HAP-1 (cell line): ENCODE measurements at regions not wholly inside any gene's neighbourhood (a gene's known extent, or its start where the extent isn't known, plus 50 kb on each side); places are given as distances from the start of the nearest gene placed in this dataset.
"Not testable (repeated sequence)": the region's sequence is repeated elsewhere in the genome, so short reads cannot be mapped to it uniquely, and the experiment has no call there.

Experiments used
- DNase-seq, 2 experiments: peaks; one replicate each; pipeline ENCODE4 v3.0.0-alpha.2; 2016 to 2020; ENCODE audit warnings: low spot score in 2 of 2
- H3K27me3 ChIP-seq: fragments of 250-450 bp; sonication (Bioruptor Pico); 2 replicates; pipeline ENCODE4 v1.5.1; 2020; ENCODE audit warnings: low read depth, mild to moderate bottlenecking, moderate library complexity
- H3K36me3 ChIP-seq: fragments of 250-450 bp; sonication (Bioruptor Pico); replicated peaks from 2 replicates; pipeline ENCODE4 v1.5.1; 2020; ENCODE audit warnings: mild to moderate bottlenecking
- H3K4me1 ChIP-seq: fragments of 250-450 bp; sonication (Bioruptor Pico); 2 replicates; pipeline ENCODE4 v1.5.1; 2020; ENCODE audit warnings: mild to moderate bottlenecking
- H3K4me3 ChIP-seq: fragments of 250-450 bp; sonication (Bioruptor Pico); 2 replicates; pipeline ENCODE4 v1.5.1; 2020; ENCODE audit warnings: mild to moderate bottlenecking, moderate library complexity
- H3K9me3 ChIP-seq: fragments of 250-450 bp; sonication (Bioruptor Pico); 2 replicates; pipeline ENCODE4 v1.5.1; 2020; ENCODE audit warnings: mild to moderate bottlenecking, moderate library complexity
- in situ Hi-C: fragments of 300-500 bp; cut with MboI; formaldehyde crosslinking; loops from 3 replicates; pipeline ENCODE4 v1.14.3; 2020; ENCODE audit warnings: low sequenced_read_pairs, inconsistent platforms, mixed read lengths

DNA sequence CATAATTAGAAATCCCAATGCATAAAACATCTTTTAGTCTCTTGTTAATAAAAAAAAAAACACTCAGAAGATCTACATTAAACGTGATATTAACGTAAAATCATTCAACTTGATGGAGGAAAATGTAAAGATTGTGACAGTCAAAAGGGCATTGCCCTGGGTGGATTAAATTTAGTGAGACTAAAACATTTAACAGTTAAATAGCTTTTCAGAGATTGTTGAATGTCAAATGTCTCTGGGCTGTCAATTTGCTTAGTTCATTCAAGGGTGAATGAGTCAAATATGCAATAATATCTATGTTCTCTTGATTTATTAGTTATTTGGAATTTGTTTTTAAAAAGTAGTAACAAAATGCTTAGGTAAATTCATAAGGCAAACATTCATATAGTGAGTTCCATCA lies 836.6 kb upstream of the PCDH10 start:
- in situ Hi-C loops = no loop called here
- no peaks in the 10 kb centered on the region for H3K27me3 ChIP-seq

DNA sequence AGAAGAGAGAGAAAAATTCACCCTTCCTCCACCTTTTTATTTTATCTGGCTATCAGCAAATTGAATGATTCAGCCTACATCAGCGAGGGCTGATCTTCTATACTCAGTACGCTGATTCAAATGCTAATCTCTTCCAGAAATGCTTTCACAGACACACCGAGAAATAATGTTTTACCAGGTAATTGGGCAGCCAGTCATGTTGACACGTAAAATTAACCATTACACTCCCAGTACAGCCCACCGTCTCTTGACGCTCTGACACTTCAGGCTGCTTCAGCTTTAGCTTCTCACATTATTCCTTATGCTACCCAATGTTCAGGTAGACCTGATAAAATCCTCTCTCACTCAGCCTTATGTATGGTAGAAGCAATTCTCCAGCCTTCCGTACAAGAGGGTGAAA lies 835.2 kb upstream of the PCDH10 start:
- no peaks in the 10 kb centered on the region for H3K9me3 ChIP-seq
- no peak overlapping the region for H3K4me3 ChIP-seq
- in situ Hi-C loops = no loop called here
- H3K4me1 ChIP-seq = peaks cover 6% of the 10 kb centered on the region; the same call in 1 of the 2 replicates
- DNase-seq = peak in 1 of 2 experiments; percentile 6
- H3K27me3 ChIP-seq = no peaks in the 10 kb centered on the region
- H3K36me3 ChIP-seq = no peaks in the 10 kb centered on the region

More for the DNA sequence above, 836.6 kb upstream of the PCDH10 start:
- H3K36me3 ChIP-seq = no peaks in the 10 kb centered on the region
- no peak overlapping the region for H3K4me3 ChIP-seq
- peaks cover 6% of the 10 kb centered on the region; the same call in 1 of the 2 replicates for H3K4me1 ChIP-seq
- no peak for DNase-seq
- no peaks in the 10 kb centered on the region for H3K9me3 ChIP-seq

DNA sequence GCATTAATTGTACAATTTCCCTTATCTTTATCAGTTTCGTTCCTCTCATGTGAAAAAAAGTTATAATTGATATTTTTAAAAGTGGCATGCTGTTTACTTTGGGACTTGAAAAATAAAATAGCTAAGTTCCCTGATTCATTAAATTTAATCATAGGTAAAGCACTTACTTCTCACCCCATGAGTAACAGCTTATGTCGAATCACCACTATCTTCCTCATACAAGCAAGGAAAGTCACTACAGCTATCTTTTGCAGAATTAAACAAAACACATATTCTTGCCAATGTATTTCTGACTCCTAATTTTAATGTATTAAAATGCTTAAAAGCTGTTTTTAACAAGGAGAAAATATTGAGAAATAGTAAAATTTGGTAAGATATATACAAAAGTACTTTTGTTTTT lies 832.4 kb upstream of the PCDH10 start:
- DNase-seq = no peak
- peaks cover 6% of the 10 kb centered on the region; the same call in 1 of the 2 replicates for H3K4me1 ChIP-seq
- in situ Hi-C loops = no loop called here
- no peaks in the 10 kb centered on the region for H3K9me3 ChIP-seq
- H3K27me3 ChIP-seq = no peaks in the 10 kb centered on the region
- no peaks in the 10 kb centered on the region for H3K36me3 ChIP-seq
- H3K4me3 ChIP-seq = no peak overlapping the region

DNA sequence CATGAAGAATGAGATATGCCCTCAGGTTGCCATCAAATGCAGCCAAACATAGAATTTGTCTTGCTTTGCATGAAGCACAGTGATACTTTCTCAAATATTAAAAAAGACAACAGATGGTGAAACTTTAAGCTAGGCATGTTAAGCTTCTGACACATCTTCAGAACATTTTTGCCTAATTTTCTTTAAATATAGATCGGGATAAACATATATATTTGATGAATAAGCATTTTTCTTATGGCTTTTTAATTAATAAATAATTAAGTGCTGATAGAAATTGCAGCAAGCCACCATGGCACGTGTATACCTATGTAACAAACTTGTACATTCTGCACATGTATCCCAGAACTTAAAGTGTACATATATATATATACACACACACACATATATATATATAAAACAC lies 831.2 kb upstream of the PCDH10 start:
- Histone ChIP-seq H3K27me3 (no peaks in the 10 kb centered on the region), H3K36me3 (no peaks in the 10 kb centered on the region), H3K4me3 (no peak overlapping the region), H3K9me3 (no peaks in the 10 kb centered on the region), H3K4me1 (peaks cover 6% of the 10 kb centered on the region; the same call in 1 of the 2 replicates)
- no peak for DNase-seq
- in situ Hi-C loops = no loop called here

DNA sequence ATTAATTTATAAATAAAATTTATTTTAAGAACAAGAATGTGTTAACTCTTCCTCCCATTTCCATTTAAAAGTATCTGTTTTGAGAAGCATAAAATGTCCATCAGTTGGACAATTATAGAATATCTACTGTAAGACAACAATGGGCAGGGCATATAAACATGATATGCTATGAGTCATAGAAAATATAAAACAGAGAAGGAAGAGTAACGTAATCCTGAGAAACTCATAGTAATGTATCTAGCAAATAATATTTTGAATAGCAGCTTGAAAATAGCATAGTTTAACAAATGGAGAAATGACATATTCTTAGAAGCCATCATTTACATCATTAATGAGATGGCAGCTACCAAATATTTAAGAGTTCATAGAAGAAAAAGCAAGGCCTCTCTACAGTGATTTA lies 820.3 kb upstream of the PCDH10 start:
- Histone ChIP-seq H3K4me3 (no peak overlapping the region), H3K36me3 (no peaks in the 10 kb centered on the region), H3K4me1 (peaks cover 6% of the 10 kb centered on the region), H3K9me3 (no peaks in the 10 kb centered on the region), H3K27me3 (no peaks in the 10 kb centered on the region)
- in situ Hi-C loops = no loop called here
- DNase-seq = no peak

DNA sequence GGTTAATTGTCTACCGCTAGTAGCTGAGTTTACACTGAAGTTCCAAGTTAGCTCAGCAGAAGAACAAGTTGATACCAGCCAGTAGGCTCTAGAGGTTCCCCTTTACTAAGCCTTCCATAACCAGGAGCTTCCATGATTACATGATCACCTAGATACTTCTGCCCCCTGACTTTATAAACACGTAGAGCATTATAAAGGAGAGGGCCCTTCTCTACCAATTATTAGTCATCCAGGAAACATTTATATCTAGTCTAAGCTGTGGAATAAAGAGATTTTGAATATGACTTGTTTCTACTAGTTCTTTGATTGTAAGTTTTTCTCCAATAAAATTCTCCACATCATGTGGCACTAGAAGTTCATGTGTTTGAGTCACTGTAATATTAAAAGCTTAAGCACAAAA lies 818.1 kb upstream of the PCDH10 start:
- Histone ChIP-seq H3K9me3 (no peaks in the 10 kb centered on the region), H3K36me3 (no peaks in the 10 kb centered on the region), H3K4me1 (peaks cover 6% of the 10 kb centered on the region), H3K27me3 (no peaks in the 10 kb centered on the region), H3K4me3 (no peak overlapping the region)
- DNase-seq = no peak
- in situ Hi-C loops = no loop called here

DNA sequence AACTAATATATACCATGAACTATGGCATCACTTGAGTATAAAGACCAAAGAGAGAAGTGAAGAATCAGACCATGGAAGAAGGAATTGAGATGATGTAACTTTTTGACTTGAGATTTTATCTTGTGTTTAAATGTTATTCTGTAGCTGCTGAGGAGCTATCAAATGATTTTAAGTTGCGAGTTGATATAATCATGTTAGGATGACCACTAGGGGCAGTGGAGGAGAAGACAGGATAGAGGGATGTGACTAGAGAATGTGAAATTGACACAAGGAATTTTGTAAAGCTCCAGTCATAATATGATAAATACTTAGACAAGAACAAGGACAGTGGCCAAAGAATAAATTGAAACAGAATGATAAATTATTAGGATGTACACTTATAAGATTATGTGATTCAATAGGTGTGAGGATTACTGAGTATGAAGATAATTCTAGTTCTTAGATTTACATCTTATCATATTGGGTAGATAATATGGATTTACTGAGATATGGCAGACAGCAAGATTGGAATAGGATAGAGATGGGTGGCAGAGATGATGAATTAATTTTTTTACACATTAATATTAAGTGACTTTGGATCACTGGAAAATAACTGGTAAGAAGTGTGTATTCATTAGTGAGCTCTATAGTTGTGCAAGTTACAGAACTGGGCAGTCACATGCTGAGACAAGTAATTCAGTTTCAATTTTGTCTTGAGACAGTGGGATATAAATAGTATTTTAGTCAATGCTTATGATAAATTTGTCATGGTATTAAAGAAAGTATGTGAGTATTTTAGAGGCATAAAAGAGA lies 816.0 kb upstream of the PCDH10 start:
- in situ Hi-C loops = no loop called here
- H3K4me1 ChIP-seq = peaks cover 6% of the 10 kb centered on the region
- H3K4me3 ChIP-seq = no peak overlapping the region
- peak in 1 of 2 experiments; percentile 23 for DNase-seq
- no peaks in the 10 kb centered on the region for H3K27me3 ChIP-seq
- no peaks in the 10 kb centered on the region for H3K36me3 ChIP-seq
- H3K9me3 ChIP-seq = no peaks in the 10 kb centered on the region

DNA sequence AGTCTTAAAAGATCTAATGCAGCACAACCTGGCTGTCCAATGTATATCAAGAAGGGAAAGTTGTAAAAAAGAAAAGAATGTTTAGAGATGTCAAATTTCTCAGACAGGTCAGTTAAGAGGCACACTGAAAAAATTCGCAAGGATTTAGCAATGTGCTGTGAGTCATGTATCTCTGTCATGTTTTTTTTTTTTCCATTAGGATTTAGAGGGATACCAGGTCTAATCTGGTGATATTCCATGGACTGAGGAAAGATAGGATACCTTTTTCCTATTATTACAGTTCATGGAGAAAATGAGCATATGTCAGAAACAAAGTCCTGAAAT lies 815.4 kb upstream of the PCDH10 start:
- DNase-seq = no peak
- in situ Hi-C loops = no loop called here
- Histone ChIP-seq H3K4me1 (peaks cover 6% of the 10 kb centered on the region), H3K27me3 (no peaks in the 10 kb centered on the region), H3K4me3 (no peak overlapping the region), H3K36me3 (no peaks in the 10 kb centered on the region), H3K9me3 (no peaks in the 10 kb centered on the region)

DNA sequence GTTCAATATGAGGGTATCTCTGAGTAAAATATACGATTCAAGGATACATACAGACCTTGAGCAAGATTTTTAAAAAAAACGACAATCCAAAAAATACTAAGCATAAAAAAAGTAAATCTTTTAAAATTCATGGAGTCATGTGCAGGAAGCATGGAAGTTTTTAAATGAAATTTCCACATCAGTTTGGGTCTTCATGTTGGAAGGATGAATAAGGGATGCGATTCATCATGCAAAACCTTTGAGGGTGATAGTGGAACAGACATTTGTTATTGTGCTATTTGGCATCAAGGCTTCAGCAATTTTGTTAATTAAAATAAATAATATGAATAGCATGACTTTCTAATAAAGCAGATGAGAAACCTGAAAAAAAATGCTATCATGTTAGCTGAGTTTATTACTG lies 815.0 kb upstream of the PCDH10 start:
- DNase-seq = no peak
- H3K27me3 ChIP-seq = no peaks in the 10 kb centered on the region
- in situ Hi-C loops = no loop called here
- H3K9me3 ChIP-seq = no peaks in the 10 kb centered on the region
- H3K36me3 ChIP-seq = no peaks in the 10 kb centered on the region
- peaks cover 6% of the 10 kb centered on the region for H3K4me1 ChIP-seq
- H3K4me3 ChIP-seq = no peak overlapping the region

DNA sequence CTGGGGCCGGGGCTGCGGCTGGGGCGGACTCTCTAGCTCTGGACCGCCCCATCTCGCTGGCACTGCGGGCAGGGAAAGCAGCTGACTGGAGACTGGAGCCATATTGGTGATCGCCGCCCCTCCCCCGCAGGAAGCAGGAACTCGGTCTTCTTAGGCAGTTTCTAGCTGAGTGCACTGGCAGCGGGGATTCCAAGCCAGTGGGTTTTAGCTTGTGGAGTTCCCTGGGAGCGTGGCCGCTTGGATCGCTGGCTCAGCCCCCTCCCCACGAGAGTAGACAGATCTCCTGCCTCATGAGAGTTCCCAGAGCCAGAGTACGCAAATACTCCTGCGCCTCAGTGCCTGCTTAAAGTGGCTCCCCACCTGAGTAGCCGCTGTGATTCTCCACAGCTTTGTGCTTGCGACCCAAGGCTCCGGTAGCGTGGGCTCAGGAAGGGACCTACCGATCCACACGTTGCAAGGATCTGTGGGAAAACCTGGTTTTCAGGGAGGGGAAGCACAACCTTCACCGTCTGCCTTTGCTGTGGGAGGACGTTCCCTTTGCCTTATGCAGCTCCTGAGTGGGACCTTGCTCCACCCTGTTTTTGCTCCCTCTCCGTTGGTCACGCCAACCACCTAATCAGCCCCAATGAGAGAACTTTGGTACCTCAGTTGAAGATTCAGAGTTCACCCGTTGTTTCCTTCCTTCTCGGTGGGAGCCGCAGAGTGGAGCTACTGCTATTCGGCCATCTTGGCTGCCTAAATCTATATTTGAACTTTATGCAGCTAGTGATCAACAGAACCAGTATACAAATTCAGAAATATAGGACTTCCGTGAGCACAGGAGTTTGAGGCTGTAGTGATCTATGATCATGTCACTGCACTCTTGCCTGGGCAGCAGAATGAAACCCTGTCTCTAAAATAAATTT lies 803.9 kb upstream of the PCDH10 start:
- H3K4me1 ChIP-seq = no peaks in the 10 kb centered on the region
- in situ Hi-C loops = no loop called here
- H3K4me3 ChIP-seq = no peak overlapping the region
- no peaks in the 10 kb centered on the region for H3K9me3 ChIP-seq
- no peaks in the 10 kb centered on the region for H3K36me3 ChIP-seq
- DNase-seq = no peak
- no peaks in the 10 kb centered on the region for H3K27me3 ChIP-seq

DNA sequence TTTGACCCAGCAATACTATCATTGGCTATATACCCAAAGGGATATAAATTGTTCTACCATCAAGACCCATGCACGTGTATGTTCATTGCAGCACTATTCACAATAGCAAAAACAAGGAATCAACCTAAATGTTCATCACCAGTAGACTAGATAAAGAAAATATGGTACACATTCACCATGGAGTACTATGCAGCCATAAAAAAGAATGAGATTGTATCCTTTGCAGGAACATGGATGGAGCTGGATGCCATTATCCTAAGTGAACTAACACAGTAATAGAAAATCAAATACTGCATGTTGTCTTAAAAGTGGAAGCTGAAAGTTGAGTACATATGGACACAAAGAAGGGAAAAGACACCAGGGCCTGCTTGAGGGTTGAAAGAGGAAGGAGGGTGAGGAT lies 803.1 kb upstream of the PCDH10 start:
- no peak for DNase-seq
- no peaks in the 10 kb centered on the region for H3K4me1 ChIP-seq
- H3K4me3 ChIP-seq = no peak overlapping the region
- in situ Hi-C loops = no loop called here
- no peaks in the 10 kb centered on the region for H3K36me3 ChIP-seq
- no peaks in the 10 kb centered on the region for H3K27me3 ChIP-seq
- no peaks in the 10 kb centered on the region for H3K9me3 ChIP-seq

DNA sequence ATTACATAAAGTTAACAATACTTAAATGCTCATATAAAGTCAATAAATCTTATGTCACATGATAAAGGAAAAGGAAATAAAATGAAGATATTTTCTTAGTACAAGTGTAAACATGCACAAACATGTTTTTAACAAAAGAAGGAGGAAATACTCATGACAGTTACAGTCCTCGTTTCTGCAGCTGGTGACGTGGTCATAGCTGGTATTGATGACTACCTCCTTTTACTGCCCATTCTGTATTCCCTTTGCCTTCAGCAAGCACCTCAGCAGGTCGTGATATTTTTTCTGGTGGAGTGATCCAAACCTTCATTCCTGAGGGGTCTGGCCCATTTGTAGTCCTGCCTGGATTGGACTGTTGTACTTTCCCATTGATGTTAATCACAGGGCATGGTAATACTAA lies 797.5 kb upstream of the PCDH10 start:
- DNase-seq, H3K4me3 ChIP-seq, H3K4me1 ChIP-seq, in situ Hi-C loops, H3K27me3 ChIP-seq, H3K36me3 ChIP-seq, H3K9me3 ChIP-seq: not testable (repeated sequence)

DNA sequence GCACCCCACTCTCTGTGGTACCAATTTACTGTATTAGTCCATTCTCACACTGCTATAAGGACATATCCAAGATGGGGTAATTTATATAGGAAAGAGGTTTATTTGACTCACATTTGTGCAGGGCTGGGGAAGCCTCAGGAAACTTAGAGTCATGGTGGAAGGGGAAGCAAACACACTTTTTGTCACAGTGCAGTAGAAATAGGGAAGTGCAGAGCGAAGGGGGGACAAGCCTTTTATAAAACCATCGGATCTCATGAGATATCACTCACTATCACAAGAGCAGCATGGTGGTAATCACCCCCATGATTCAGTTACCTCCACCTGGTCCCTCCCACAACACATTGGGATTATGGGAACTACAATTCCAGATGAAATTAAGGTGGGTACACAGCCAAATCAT lies 766.9 kb upstream of the PCDH10 start:
- in situ Hi-C loops = no loop called here
- no peak overlapping the region for H3K4me3 ChIP-seq
- no peak for DNase-seq
- H3K27me3 ChIP-seq = no peaks in the 10 kb centered on the region
- H3K9me3 ChIP-seq = no peaks in the 10 kb centered on the region
- peaks cover 6% of the 10 kb centered on the region for H3K4me1 ChIP-seq
- no peaks in the 10 kb centered on the region for H3K36me3 ChIP-seq

DNA sequence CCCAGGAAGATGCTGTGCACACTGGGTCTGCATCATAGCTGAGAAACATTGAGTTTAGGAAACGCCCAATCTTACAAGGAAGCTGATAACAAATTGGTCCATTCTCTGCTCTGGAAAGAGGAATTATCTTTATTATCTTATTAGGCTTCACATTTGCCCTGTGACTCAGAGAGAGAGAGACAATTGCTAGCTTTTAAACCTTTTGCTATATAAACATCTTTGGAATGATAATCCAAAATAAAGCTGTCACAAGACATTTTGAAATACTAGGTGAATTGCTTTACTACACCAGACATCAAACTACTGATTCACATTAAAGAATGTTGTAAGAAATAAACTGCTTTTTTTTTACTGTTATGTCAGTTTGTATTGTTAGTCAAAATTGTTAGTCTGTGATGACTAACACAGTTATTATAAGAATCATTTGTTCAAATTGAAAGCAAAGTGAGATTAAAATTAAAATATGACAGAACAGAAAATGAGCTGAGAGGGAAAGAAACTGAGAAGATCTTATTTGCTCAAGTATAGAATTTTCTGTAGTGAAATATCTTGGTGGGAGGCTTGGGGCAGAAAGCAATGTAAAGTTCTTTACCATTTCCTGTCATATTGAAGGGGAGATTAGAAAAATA lies 765.4 kb upstream of the PCDH10 start:
- in situ Hi-C loops = no loop called here
- Histone ChIP-seq H3K4me3 (no peak overlapping the region), H3K27me3 (no peaks in the 10 kb centered on the region), H3K4me1 (peaks cover 6% of the 10 kb centered on the region), H3K9me3 (no peaks in the 10 kb centered on the region), H3K36me3 (no peaks in the 10 kb centered on the region)
- peak in 1 of 2 experiments; percentile 34 for DNase-seq
